ENCODE measurements at regions not wholly inside any gene's neighbourhood (a gene's known extent, or its start where the extent isn't known, plus 50 kb on each side); places are given as distances from the start of the nearest gene placed in this dataset.
"Not testable (repeated sequence)": the region's sequence is repeated elsewhere in the genome, so short reads cannot be mapped to it uniquely, and the experiment has no call there.

DNA sequence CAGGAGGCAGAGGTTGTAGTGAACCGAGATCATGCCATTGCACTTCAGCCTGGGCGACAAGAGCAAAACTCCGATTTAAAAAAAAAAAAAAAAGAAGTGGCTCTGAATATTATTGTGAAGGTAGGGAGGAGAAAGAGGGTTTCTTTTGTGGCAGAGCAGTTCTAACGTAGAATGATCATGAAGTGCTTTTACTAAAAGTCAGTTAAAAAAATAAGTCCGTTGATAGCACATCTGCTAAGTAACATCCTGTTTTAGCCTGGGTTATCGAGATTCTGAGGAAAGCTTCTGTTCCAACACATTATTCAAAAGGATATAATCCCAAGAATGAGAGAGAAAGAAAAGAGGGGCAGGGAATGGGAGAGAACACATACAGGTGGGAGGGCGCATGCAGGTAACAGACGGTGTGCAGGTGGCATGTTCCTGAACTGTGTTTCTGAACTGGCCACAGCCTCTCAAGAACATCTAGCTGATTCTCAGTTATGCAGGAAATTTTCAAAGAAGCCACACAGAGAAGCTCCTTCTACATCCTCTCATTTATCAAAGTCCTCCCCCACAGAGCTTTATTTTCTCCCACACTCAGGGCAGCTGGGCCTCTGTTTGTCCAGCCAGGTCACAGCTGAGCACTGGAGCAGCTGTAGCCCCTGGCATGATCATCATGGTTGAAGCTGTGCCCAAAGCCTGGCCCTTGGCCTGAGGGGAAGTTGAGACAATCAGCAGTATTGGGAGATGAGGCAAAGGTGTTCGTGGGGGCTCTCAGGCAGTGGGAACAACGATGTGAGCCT is 342.3 kb downstream of the ZNF674 start:
- TF ChIP-seq, protein P1, sequence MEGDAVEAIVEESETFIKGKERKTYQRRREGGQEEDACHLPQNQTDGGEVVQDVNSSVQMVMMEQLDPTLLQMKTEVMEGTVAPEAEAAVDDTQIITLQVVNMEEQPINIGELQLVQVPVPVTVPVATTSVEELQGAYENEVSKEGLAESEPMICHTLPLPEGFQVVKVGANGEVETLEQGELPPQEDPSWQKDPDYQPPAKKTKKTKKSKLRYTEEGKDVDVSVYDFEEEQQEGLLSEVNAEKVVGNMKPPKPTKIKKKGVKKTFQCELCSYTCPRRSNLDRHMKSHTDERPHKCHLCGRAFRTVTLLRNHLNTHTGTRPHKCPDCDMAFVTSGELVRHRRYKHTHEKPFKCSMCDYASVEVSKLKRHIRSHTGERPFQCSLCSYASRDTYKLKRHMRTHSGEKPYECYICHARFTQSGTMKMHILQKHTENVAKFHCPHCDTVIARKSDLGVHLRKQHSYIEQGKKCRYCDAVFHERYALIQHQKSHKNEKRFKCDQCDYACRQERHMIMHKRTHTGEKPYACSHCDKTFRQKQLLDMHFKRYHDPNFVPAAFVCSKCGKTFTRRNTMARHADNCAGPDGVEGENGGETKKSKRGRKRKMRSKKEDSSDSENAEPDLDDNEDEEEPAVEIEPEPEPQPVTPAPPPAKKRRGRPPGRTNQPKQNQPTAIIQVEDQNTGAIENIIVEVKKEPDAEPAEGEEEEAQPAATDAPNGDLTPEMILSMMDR (IDR thresholded peaks at IDR 0.05) = no peak
- Histone ChIP-seq H3K4me3 (no peak overlapping the region), H3K27ac (no peak overlapping the region)
- no peak for DNase-seq (ENCODE audit: low spot score)

DNA sequence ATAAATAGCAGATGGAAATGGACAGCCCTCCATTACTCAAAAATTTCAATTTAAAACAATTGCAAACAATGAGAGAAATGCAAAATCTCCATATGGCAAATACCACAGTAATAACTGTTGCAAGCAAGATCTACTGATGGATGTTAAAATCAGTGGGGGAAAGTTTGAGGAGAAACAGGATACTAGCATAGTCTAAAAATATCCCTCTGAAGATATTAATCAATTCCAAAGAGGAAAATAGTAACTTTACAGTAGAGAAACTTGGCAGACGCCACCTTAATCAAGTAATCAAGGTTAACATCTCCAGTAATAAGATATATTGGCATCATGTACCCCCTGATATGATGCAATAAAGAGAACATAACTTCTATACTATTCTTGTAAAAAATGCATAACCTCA is 344.8 kb downstream of the ZNF674 start:
- Histone ChIP-seq H3K27ac (no peak overlapping the region), H3K4me3 (no peak overlapping the region)
- TF ChIP-seq, protein P1 (IDR thresholded peaks at IDR 0.05) = no peak
- no peak for DNase-seq (ENCODE audit: low spot score)

DNA sequence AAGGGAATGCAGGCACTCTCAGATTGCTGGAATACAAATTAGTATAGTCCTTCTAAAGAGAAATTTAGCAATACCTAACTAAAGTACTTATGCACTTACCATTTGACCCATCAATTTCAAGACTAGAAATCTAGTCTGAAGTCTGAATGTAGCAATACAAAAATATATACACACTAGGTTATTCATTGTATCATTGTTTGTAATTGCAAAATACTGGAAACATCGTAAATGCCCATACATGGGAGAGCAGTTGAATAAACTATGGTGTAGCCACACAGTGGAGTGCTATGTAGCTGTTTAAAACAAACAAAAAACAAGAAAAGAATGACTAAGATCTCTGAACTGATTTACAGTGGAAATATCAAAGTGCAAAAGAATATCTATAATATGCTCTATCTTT is 346.4 kb downstream of the ZNF674 start:
- Histone ChIP-seq H3K4me3 (no peak overlapping the region), H3K27ac (no peak overlapping the region)
- no peak for DNase-seq (ENCODE audit: low spot score)
- TF ChIP-seq, protein P1 (IDR thresholded peaks at IDR 0.05) = no peak

DNA sequence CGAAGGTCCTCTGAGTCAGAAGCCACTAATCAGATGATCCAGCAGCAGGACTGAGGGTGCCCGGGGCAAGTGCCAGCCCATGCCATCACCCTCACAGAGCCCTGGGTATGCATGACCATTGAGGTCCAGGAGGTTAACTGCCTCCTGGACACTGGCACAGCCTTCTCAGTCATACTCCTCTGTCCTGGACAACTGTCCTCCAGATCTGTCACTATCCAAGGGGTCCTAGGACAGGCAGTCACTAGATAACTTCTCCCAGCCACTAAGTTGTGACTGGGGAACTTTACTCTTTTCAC is 358.5 kb downstream of the ZNF674 start:
- not testable (repeated sequence) for DNase-seq (ENCODE audit: low spot score); H3K4me3 ChIP-seq; H3K27ac ChIP-seq

DNA sequence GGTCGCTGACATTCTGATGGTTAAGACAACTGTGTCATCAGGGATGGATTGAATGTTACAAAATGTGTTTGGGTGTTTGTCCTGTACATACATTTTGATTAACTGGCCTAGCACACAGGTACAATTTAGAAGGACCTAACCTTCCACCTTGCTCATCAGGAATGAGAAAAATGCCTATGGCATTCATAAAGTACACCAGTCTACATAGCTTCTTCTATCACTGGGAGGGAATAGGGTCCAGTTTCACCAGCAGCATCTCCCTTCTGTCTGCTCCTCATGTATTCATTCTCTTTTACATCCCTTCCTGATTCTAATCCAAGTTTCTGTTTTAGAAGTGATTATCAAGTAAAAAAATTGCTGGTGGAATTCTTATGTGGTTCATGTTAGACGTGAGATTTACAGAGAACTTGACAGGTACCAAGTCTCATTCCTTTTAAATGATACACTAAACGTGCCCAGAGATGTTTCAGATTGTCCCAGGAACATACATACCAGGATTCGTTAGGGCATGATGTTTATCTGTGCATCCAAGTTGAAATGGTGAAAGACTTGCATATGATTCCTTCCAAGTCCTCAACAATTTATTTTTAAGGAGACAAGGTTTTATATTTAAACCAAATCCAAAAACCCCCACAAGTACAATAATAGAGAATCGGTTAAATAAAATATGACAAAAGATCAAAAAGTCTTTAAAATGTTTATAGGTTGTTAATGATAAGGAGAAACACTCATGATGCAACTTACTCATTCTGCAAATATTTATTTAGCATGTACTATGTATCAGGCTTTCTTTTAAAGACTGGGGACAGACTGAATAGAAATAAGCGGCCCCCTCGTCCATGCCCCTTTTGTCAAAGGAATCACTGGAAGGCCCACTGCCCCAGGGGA is 359.1 kb downstream of the ZNF674 start:
- Histone ChIP-seq H3K27ac (no peak overlapping the region), H3K4me3 (no peak overlapping the region)
- no peak for DNase-seq (ENCODE audit: low spot score)
- TF ChIP-seq, protein P1 (IDR thresholded peaks at IDR 0.05) = no peak

DNA sequence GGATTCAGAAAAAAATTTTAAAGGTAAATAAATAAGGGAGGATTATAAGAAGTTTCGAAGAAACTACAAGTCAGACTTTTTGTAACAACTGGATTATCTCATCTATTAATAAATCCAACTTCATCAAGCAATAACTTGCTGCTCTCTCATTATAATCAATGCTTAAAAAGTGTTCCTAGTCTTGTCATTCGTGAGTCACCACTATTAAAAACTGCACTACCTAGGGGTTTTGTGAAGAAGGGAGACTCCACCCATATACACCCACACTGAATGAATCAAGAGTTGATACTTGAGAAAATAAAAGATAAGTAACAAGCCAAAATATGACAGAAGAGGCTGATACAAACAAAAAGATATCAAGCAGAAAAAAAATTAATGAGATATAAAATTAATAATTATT is 360.5 kb downstream of the ZNF674 start:
- no peak overlapping the region for H3K4me3 ChIP-seq
- TF ChIP-seq, protein P1 (IDR thresholded peaks at IDR 0.05) = no peak
- H3K27ac ChIP-seq = no peak overlapping the region
- no peak for DNase-seq (ENCODE audit: low spot score)

DNA sequence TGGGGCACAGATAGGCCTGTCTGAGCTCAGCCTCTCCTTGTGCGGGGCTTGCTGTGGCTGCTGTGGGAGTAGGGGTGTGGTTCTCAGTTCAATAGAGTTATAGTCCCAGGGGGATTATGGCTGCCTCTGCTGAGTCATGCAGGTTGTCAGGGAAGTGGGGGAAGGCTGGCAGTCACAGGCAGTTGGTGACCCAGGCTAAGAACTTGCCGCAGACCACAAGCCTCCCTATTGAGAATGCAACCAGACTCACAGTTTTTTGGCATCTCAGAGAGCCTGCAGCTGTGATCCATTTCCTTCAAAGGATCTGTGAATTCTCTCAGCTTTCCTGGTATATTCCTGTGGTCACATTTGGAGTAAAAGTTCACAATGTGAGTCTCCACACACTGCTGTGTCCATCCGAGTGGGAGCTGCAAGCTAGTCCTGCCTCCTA is 364.9 kb downstream of the ZNF674 start:
- DNase-seq (ENCODE audit: low spot score) = no peak
- Histone ChIP-seq H3K4me3 (no peak overlapping the region), H3K27ac (no peak overlapping the region)
- TF ChIP-seq, protein P1 (IDR thresholded peaks at IDR 0.05) = no peak

Measured in coronary artery (tissue), 2 donors.